Thoracic aorta (tissue), 2 donors: ENCODE measurements at regions not wholly inside any gene's neighbourhood (a gene's known extent, or its start where the extent isn't known, plus 50 kb on each side); places are given as distances from the start of the nearest gene placed in this dataset.

Experiments
- ATAC-seq: fragments of 150-250 bp; one replicate; pipeline ENCODE4 v1.8.0; 2017; ENCODE audit warnings: low read depth; ENCODE audit not compliant: insufficient number of reproducible peaks, low FRiP score
- DNase-seq: peaks from one replicate; pipeline ENCODE4 v3.0.0-alpha.2; 2020; ENCODE audit warnings: low spot score
- H3K27ac ChIP-seq, 2 donors: fragments of 200-600 bp; sonication (generic); 1 replicate in 1 of 2; 2 replicates in 1 of 2; pipeline ENCODE4 v1.5.1; 2016; ENCODE audit warnings: mild to moderate bottlenecking in 2 of 2, moderate library complexity in 2 of 2
- H3K27me3 ChIP-seq: fragments of 200-600 bp; sonication (generic); replicated peaks from 2 replicates; pipeline ENCODE4 v1.6.0; 2016; ENCODE audit warnings: mild to moderate bottlenecking; ENCODE audit not compliant: insufficient read depth
- H3K36me3 ChIP-seq: fragments of 200-600 bp; sonication (generic); one replicate; pipeline ENCODE4 v1.5.1; 2016
- H3K4me1 ChIP-seq, 2 donors: fragments of 200-600 bp; sonication (generic); 1 replicate in 1 of 2; 2 replicates in 1 of 2; pipeline versions ENCODE4 v1.5.1 to v1.6.0; 2016; ENCODE audit warnings: low read depth in 2 of 2, mild to moderate bottlenecking in 1 of 2; ENCODE audit not compliant: control insufficient read depth in 1 of 2
- H3K4me3 ChIP-seq: fragments of 200-600 bp; sonication (generic); 2 replicates; pipeline ENCODE4 v1.5.1; 2016; ENCODE audit warnings: mild to moderate bottlenecking
- H3K9me3 ChIP-seq: fragments of 200-600 bp; sonication (generic); 2 replicates; pipeline ENCODE4 v1.5.1; 2016
- TF ChIP-seq, protein P1 (sequence below): fragments of 200-600 bp; sonication (generic); IDR thresholded peaks from one replicate; pipeline ENCODE4 v1.5.1; 2019; ENCODE audit warnings: antibody characterized with exemption

DNA sequence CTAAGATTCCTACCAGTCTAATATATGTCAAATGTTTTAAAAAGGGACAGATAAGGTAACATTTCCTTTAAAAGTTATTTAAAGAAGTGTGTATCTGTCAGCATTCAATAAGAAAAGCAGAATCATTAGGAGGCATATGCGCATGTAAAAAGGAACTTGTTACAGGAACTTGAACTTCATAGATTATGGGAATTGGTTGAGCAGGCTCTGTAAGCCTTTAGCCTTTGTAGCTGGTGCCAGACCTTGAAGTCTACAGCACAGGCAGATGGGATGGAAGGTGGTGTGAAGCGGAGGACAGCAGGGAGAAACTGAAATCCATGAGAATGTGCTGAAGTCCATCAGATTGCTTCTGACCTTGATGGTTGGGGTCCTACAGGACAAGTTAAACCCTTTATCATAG lies 138.3 kb upstream of the ST6GAL2 start:
- Histone ChIP-seq H3K4me3 (no peak overlapping the region), H3K36me3 (no peaks in the 10 kb centered on the region), H3K27ac (no peak overlapping the region), H3K27me3 (no peaks in the 10 kb centered on the region), H3K4me1 (no peaks in the 10 kb centered on the region), H3K9me3 (no peaks in the 10 kb centered on the region)
- TF ChIP-seq, protein P1, sequence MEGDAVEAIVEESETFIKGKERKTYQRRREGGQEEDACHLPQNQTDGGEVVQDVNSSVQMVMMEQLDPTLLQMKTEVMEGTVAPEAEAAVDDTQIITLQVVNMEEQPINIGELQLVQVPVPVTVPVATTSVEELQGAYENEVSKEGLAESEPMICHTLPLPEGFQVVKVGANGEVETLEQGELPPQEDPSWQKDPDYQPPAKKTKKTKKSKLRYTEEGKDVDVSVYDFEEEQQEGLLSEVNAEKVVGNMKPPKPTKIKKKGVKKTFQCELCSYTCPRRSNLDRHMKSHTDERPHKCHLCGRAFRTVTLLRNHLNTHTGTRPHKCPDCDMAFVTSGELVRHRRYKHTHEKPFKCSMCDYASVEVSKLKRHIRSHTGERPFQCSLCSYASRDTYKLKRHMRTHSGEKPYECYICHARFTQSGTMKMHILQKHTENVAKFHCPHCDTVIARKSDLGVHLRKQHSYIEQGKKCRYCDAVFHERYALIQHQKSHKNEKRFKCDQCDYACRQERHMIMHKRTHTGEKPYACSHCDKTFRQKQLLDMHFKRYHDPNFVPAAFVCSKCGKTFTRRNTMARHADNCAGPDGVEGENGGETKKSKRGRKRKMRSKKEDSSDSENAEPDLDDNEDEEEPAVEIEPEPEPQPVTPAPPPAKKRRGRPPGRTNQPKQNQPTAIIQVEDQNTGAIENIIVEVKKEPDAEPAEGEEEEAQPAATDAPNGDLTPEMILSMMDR, result no peak
- DNase-seq (no peak), ATAC-seq (no peak)

DNA sequence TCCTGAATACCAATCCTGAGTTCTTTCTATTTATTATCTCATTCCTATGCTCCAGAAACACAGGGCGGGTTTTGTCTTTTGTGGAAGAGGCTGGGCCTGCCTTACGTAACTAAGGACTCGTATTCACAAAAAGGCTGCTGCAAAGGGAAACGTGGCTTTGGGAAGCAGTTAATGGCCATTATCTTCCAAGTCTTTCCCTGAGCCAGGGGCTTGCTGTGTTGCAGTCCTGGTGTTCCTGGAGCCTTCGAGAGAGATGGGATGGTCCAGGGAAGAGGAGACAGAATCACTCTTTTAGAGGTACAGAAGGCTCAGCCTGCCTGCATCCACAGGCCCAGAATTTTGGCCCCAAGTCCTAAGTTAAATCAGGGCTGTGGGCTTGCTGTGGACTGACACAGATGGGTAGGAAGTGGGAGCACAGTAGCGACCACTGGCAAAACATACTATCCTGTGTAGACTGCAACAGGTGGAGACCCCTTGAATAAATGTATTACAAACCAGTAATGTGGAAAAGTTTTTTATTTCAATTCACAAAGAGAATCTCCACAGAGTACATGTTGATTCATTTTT lies 139.4 kb upstream of the ST6GAL2 start:
- Histone ChIP-seq H3K27me3 (no peaks in the 10 kb centered on the region), H3K9me3 (no peaks in the 10 kb centered on the region), H3K27ac (no peak overlapping the region), H3K4me1 (no peaks in the 10 kb centered on the region), H3K4me3 (no peak overlapping the region), H3K36me3 (no peaks in the 10 kb centered on the region)
- TF ChIP-seq, protein P1, result no peak
- DNase-seq (no peak), ATAC-seq (no peak)

DNA sequence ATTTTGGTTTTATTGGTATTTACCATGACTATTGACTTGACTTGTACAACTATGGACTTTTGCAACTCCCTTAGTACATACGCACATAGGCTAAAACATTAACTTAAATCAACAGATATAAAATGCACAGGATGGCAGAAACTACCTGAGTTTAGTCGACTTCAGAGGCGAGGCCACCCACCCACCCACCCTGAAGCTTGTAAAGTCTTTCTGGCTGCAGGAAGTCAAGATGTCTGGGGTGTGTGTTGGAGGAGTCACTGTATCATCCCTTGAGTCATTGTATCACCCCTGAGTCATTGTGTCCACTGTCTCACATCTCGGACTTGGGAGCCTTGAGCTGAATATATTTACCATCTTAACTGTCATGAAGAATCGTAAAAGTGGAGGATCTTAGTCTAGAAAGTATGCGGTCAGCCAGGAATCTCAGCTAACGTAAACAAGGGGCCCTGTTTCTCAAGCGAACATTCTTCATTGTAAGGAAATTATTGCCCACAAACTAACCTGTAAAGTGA lies 140.0 kb upstream of the ST6GAL2 start:
- Histone ChIP-seq H3K36me3 (no peaks in the 10 kb centered on the region), H3K4me1 (no peaks in the 10 kb centered on the region), H3K9me3 (no peaks in the 10 kb centered on the region), H3K4me3 (no peak overlapping the region), H3K27ac (no peak overlapping the region), H3K27me3 (no peaks in the 10 kb centered on the region)
- TF ChIP-seq, protein P1, result no peak
- ATAC-seq (no peak), DNase-seq (no peak)

DNA sequence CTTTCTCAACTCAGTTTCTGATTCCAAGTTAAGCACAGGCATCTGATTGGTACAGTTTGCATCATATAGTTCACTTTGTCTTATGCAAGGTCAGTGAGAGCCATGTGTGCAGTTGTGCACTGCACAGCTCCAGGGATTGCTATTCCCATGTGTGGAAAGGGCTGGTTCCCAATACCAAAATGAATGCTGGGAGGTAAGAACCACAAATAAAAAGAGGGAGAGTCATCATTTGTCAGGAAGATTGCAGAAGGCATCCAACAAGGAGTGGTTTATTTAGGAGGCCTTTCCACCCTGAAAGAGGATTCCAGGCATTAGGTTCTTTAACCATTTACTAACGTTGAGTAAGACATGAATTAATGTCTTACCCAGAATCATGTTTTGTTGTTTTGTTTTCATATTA lies 141.2 kb upstream of the ST6GAL2 start:
- no peak overlapping the region for H3K4me3 ChIP-seq
- H3K4me1 ChIP-seq, result no peaks in the 10 kb centered on the region
- DNase-seq (no peak), ATAC-seq (no peak)
- TF ChIP-seq, protein P1, result no peak
- H3K27me3 ChIP-seq, result no peaks in the 10 kb centered on the region
- H3K27ac ChIP-seq, result no peak overlapping the region
- no peaks in the 10 kb centered on the region for H3K36me3 ChIP-seq
- H3K9me3 ChIP-seq, result no peaks in the 10 kb centered on the region

DNA sequence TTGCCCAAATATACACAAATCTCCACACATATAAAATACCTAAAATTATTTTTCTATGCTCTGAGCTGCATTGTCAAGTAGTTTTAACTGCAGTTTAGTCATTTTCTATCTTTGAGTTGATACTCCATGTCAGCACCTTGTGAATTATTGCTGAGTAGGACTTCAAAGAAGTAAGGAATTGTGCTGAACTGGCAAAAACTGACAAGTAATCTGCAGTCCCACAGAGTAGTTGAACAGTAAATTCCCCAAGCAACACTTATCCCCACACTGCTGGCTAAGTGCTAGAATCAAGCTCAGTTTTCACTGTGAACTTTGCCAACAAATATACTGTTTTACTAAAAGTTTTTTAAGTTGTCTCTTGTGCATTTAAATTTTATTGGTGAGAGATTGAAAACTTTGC lies 141.8 kb upstream of the ST6GAL2 start:
- DNase-seq (no peak), ATAC-seq (no peak)
- TF ChIP-seq, protein P1, result no peak
- Histone ChIP-seq H3K27ac (no peak overlapping the region), H3K36me3 (no peaks in the 10 kb centered on the region), H3K4me3 (no peak overlapping the region), H3K9me3 (no peaks in the 10 kb centered on the region), H3K4me1 (no peaks in the 10 kb centered on the region), H3K27me3 (no peaks in the 10 kb centered on the region)
